A549 (cell line): ENCODE measurements at regions not wholly inside any gene's neighbourhood (a gene's known extent, or its start where the extent isn't known, plus 50 kb on each side); places are given as distances from the start of the nearest gene placed in this dataset.

Experiments
- ATAC-seq, 2 experiments: fragments of 200-7000 bp in 1 of 2; fragments of >200 bp in 1 of 2; cut with Nextera tagmentation in 1 of 2; cut with Tn5 transposase in 1 of 2; 3 replicates each; pipeline versions ENCODE4 v1.8.0 to v1.9.1; 2018 to 2020; ENCODE audit warnings: mild to moderate bottlenecking in 1 of 2, moderate library complexity in 1 of 2
- CTCF ChIA-PET: fragments of 300-600 bp; sonication (Branson Sonifier 250); formaldehyde crosslinking; extraction: SDS; loops from one replicate; lab custom pipeline; 2021; ENCODE audit warnings: antibody characterized with exemption, inconsistent platforms; lab: Yijun Ruan, JAX
- POLR2A ChIA-PET: fragments of 350-600 bp; formaldehyde crosslinking; extraction: SDS; loops from one replicate; lab custom pipeline; 2021; ENCODE audit warnings: antibody characterized with exemption, inconsistent platforms; lab: Yijun Ruan, JAX
- DNase-seq, 2 experiments: peaks; one replicate each; pipeline versions ENCODE4 v3.0.0 to v3.0.0-alpha.2; 2011 to 2016; ENCODE audit warnings: low read depth in 1 of 2, low spot score in 1 of 2
- FAIRE-seq: peaks from 2 replicates; lab custom pipeline; 2011; peaks lifted over from hg19 to GRCh38; lab: Jason Lieb, UNC
- H3K27ac ChIP-seq, 2 experiments: fragments of >200 bp; sonication (Bioruptor Twin); formaldehyde crosslinking; 3 replicates each; pipeline ENCODE4 v1.5.1; 2016 to 2017
- H3K4me1 ChIP-seq: fragments of >200 bp; sonication (Bioruptor Twin); formaldehyde crosslinking; 3 replicates; pipeline ENCODE4 v1.6.1; 2016
- H3K4me2 ChIP-seq: fragments of >200 bp; sonication (Bioruptor Twin); formaldehyde crosslinking; 3 replicates; pipeline ENCODE4 v1.6.1; 2016
- H3K4me3 ChIP-seq: fragments of >200 bp; sonication (Bioruptor Twin); formaldehyde crosslinking; 3 replicates; pipeline ENCODE4 v1.5.1; 2016
- H3K9me3 ChIP-seq: fragments of >200 bp; sonication (Bioruptor Twin); formaldehyde crosslinking; 3 replicates; pipeline ENCODE4 v1.6.1; 2016
- BCL3 ChIP-seq: fragments of >200 bp; sonication (Bioruptor Twin); formaldehyde crosslinking; IDR thresholded peaks from 3 replicates; pipeline ENCODE4 v1.6.1; 2016
- CBX8 ChIP-seq: fragments of 200-600 bp; sonication (generic); IDR thresholded peaks from 2 replicates; pipeline ENCODE4 v1.6.1; 2016
- CEBPB ChIP-seq, 2 experiments: fragments of >200 bp in 1 of 2; sonication (Bioruptor Twin) in 1 of 2; formaldehyde crosslinking in 1 of 2; IDR thresholded peaks; 2 replicates each; pipeline ENCODE4 v1.6.1; 2012 to 2016
- CTCF ChIP-seq: fragments of >200 bp; sonication (Bioruptor Twin); formaldehyde crosslinking; IDR thresholded peaks from 3 replicates; pipeline ENCODE4 v1.5.1; 2016
- E2F6 ChIP-seq: IDR thresholded peaks from 2 replicates; pipeline ENCODE4 v1.6.1; 2012; ENCODE audit warnings: low read depth, borderline replicate concordance
- ELK1 ChIP-seq: fragments of 150-350 bp; IDR thresholded peaks from 2 replicates; pipeline ENCODE4 v1.6.1; 2014; ENCODE audit warnings: low read depth, mild to moderate bottlenecking, low read length
- FOSL2 ChIP-seq, 2 experiments: fragments of 450-650 bp in 1 of 2; fragments of >200 bp in 1 of 2; sonication (Bioruptor Twin) in 1 of 2; formaldehyde crosslinking; IDR thresholded peaks; 2 replicates each; pipeline versions ENCODE4 v1.5.0 to v1.6.1; 2016 to 2020; ENCODE audit warnings: mild to moderate bottlenecking in 1 of 2, moderate library complexity in 1 of 2
- GATA3 ChIP-seq: IDR thresholded peaks from 2 replicates; pipeline ENCODE4 v1.6.1; 2012; ENCODE audit warnings: borderline replicate concordance
- HDAC2 ChIP-seq: fragments of 200-600 bp; sonication (generic); IDR thresholded peaks from 2 replicates; pipeline ENCODE4 v1.6.1; 2016
- HOXB5 ChIP-seq: fragments of 250-450 bp; sonication (Bioruptor Pico); IDR thresholded peaks from 2 replicates; pipeline ENCODE4 v1.5.0; 2020; ENCODE audit warnings: mild to moderate bottlenecking, moderate library complexity
- KDM1A ChIP-seq: fragments of 200-600 bp; sonication (generic); IDR thresholded peaks from 2 replicates; pipeline ENCODE4 v1.6.1; 2016; ENCODE audit warnings: low read depth, mild to moderate bottlenecking
- KDM5A ChIP-seq: fragments of 200-600 bp; sonication (generic); IDR thresholded peaks from 2 replicates; pipeline ENCODE4 v1.6.1; 2016; ENCODE audit warnings: antibody characterized with exemption, mild to moderate bottlenecking
- MAFK ChIP-seq: fragments of 450-650 bp; IDR thresholded peaks from 2 replicates; pipeline ENCODE4 v1.6.1; 2014; ENCODE audit not compliant: partially characterized antibody
- MAZ ChIP-seq: fragments of 150-350 bp; IDR thresholded peaks from 2 replicates; pipeline ENCODE4 v1.6.1; 2014; ENCODE audit warnings: antibody characterized with exemption, low read depth, low read length, borderline replicate concordance
- NPAS2 ChIP-seq: fragments of 250-450 bp; sonication (Bioruptor Pico); IDR thresholded peaks from 2 replicates; pipeline ENCODE4 v1.8.0; 2022; ENCODE audit warnings: mild to moderate bottlenecking, moderate library complexity, borderline replicate concordance
- NR3C1 ChIP-seq: fragments of >200 bp; sonication (Bioruptor Twin); formaldehyde crosslinking; IDR thresholded peaks from 3 replicates; pipeline ENCODE4 v1.6.1; 2017
- PBX3 ChIP-seq: IDR thresholded peaks from 2 replicates; pipeline ENCODE4 v1.6.1; 2012
- POLR2AphosphoS2 ChIP-seq: conservative IDR thresholded peaks from 2 replicates; pipeline ENCODE4 v1.6.1; 2012; ENCODE audit warnings: low read length, improper control_type of control experiment, inconsistent platforms
- RNF2 ChIP-seq: fragments of 200-600 bp; sonication (generic); IDR thresholded peaks from 2 replicates; pipeline ENCODE4 v1.6.1; 2016; ENCODE audit warnings: low read depth, mild to moderate bottlenecking, antibody characterized with exemption, moderate library complexity, borderline replicate concordance
- SMC3 ChIP-seq: fragments of >200 bp; sonication (Bioruptor Twin); formaldehyde crosslinking; IDR thresholded peaks from 3 replicates; pipeline ENCODE4 v1.6.1; 2018; ENCODE audit warnings: inconsistent platforms
- TFCP2L1 ChIP-seq: fragments of 250-450 bp; sonication (Bioruptor Pico); IDR thresholded peaks from 2 replicates; pipeline ENCODE4 v1.5.0; 2021; ENCODE audit warnings: mild to moderate bottlenecking
- ZNF302 ChIP-seq: fragments of 250-450 bp; sonication (Bioruptor Pico); IDR thresholded peaks from 2 replicates; pipeline ENCODE4 v1.9.0; 2021; ENCODE audit warnings: inconsistent platforms, mild to moderate bottlenecking, moderate library complexity
- ZSCAN20 ChIP-seq: fragments of 250-450 bp; sonication (Bioruptor Pico); IDR thresholded peaks from 2 replicates; pipeline ENCODE4 v1.8.0; 2022; ENCODE audit warnings: mild to moderate bottlenecking, moderate library complexity
- WGBS: methylation state at CpG from one replicate; pipeline ENCODE4 v1.1.6; 2017; ENCODE audit errors: missing lambda C conversion rate; 5-methylcytosine and 5-hydroxymethylcytosine counted together

- TF ChIP-seq RNF2 (no peak), HDAC2 (no peak), NR3C1 (no peak), FOSL2 (IDR thresholded peaks at IDR 0.05) (no peak), FOSL2 (CRISPR knock-in tag; IDR thresholded peaks at IDR 0.05) (no peak), KDM5A (no peak), PBX3 (no peak), E2F6 (no peak), NPAS2 (no peak), ZNF302 (CRISPR knock-in tag) (no peak), ZSCAN20 (CRISPR knock-in tag) (no peak), ELK1 (no peak), CTCF (no peak), CEBPB (IDR thresholded peaks at IDR 0.05) (no peak), BCL3 (no peak), POLR2AphosphoS2 (no peak), MAFK (no peak), HOXB5 (CRISPR knock-in tag) (no peak), TFCP2L1 (CRISPR knock-in tag) (no peak), MAZ (no peak)
- Histone ChIP-seq H3K27ac (no peak overlapping the region), H3K4me1 (no peaks in the 10 kb centered on the region), H3K4me3 (no peak overlapping the region), H3K4me2 (no peak overlapping the region), H3K9me3 (no peaks in the 10 kb centered on the region)
- ATAC-seq, result no peak
- peak; percentile 63 for FAIRE-seq
- no peak for DNase-seq
- POLR2A ChIA-PET, result no interaction called here
- under 1% methylated on average over 3 of the region's 3 CpGs for WGBS
- CTCF ChIA-PET, result no interaction called here
Observed at GRCh38 chr9:100890321-100890720, 138.2 kb upstream of the PLPPR1 start.

- FAIRE-seq (no peak), ATAC-seq (no peak)
- Histone ChIP-seq H3K27ac (no peak overlapping the region), H3K4me2 (no peak overlapping the region), H3K4me1 (no peaks in the 10 kb centered on the region), H3K9me3 (no peaks in the 10 kb centered on the region)
- POLR2A ChIA-PET, result no interaction called here
- 16% methylated on average over 5 of the region's 5 CpGs for WGBS
- no peak for TF ChIP-seq CBX8
- no peak for TF ChIP-seq SMC3
- no peak for TF ChIP-seq GATA3
- no peak for TF ChIP-seq KDM1A
- TF ChIP-seq MAZ, result no peak
- TF ChIP-seq, all 56 proteins: peak for 0
- no peak overlapping the region for H3K4me3 ChIP-seq
- CTCF ChIA-PET, result interaction anchor here (0.7 kb wide), 1 partner anchor 898 kb away, joined by 5 read pairs; no protein-coding TSS in a partner anchor
- DNase-seq, result no peak
Observed at GRCh38 chr9:100911273-100911672, 117.3 kb upstream of the PLPPR1 start.
